SK-N-SH (cell line): ENCODE measurements at regions not wholly inside any gene's neighbourhood (a gene's known extent, or its start where the extent isn't known, plus 50 kb on each side); places are given as distances from the start of the nearest gene placed in this dataset.

Experiments used
- CTCF ChIA-PET: fragments of 300-600, 350-600 bp; formaldehyde crosslinking; extraction: SDS; loops from one replicate; lab custom pipeline; 2021; lab: Yijun Ruan, JAX
- POLR2A ChIA-PET: fragments of 350-600 bp; sonication (Branson Sonifier 250); formaldehyde crosslinking; extraction: SDS; loops from one replicate; lab custom pipeline; 2020; ENCODE audit warnings: antibody characterized with exemption, inconsistent platforms; lab: Yijun Ruan, JAX
- DNase-seq: peaks from one replicate; pipeline ENCODE4 v3.0.0; 2012
- H2AFZ ChIP-seq: fragments of 200-600 bp; sonication (generic); 2 replicates; pipeline ENCODE4 v1.8.1; 2016; ENCODE audit warnings: antibody characterized with exemption, mild to moderate bottlenecking, low read depth
- H3F3A ChIP-seq: fragments of 200-600 bp; sonication (generic); replicated peaks from 2 replicates; pipeline ENCODE3; 2016; ENCODE audit warnings: antibody characterized with exemption, mild to moderate bottlenecking; ENCODE audit not compliant: insufficient read depth
- H3K27ac ChIP-seq, 2 experiments: fragments of 200-500 bp in 1 of 2; fragments of 200-600 bp in 1 of 2; sonication (Bioruptor generic) in 1 of 2; sonication (generic), shearing (Covaris generic) in 1 of 2; 2 replicates each; pipeline versions ENCODE4 v1.5.1 to v1.6.1; 2014 to 2016; ENCODE audit warnings: low read depth in 2 of 2, inconsistent platforms in 1 of 2, low read length in 1 of 2, mild to moderate bottlenecking in 1 of 2, mixed read lengths in 1 of 2
- H3K27me3 ChIP-seq: fragments of 200-600 bp; sonication (generic), shearing (Covaris generic); 2 replicates; pipeline ENCODE4 v1.6.1; 2016; ENCODE audit warnings: mixed run types; ENCODE audit not compliant: insufficient read depth
- H3K36me3 ChIP-seq, 2 experiments: fragments of 200-500 bp in 1 of 2; fragments of 200-600 bp in 1 of 2; sonication (Bioruptor generic) in 1 of 2; sonication (generic) in 1 of 2; replicated peaks in 1 of 2; 2 replicates each; pipeline versions ENCODE3 to v1.5.1; 2014 to 2016; ENCODE audit warnings: low read length in 1 of 2, mild to moderate bottlenecking in 1 of 2; ENCODE audit not compliant: insufficient read depth in 2 of 2, control insufficient read depth in 1 of 2
- H3K4me1 ChIP-seq, 2 experiments: fragments of 200-500 bp in 1 of 2; fragments of 200-600 bp in 1 of 2; sonication (Bioruptor generic) in 1 of 2; sonication (generic), shearing (Covaris generic) in 1 of 2; 2 replicates each; pipeline versions ENCODE4 v1.5.1 to v1.6.1; 2014 to 2016; ENCODE audit warnings: low read depth in 1 of 2, low read length in 1 of 2, mixed run types in 1 of 2; ENCODE audit not compliant: insufficient read depth in 2 of 2, control insufficient read depth in 1 of 2
- H3K4me2 ChIP-seq: fragments of 200-600 bp; sonication (generic), shearing (Covaris generic); 2 replicates; pipeline ENCODE4 v1.6.1; 2017; ENCODE audit warnings: mixed run types
- H3K4me3 ChIP-seq, 2 experiments: fragments of 200-500 bp in 1 of 2; fragments of 200-600 bp in 1 of 2; sonication (Bioruptor generic) in 1 of 2; sonication (generic), shearing (Covaris generic) in 1 of 2; 2 replicates each; pipeline versions ENCODE4 v1.5.1 to v1.8.1; 2014 to 2016; ENCODE audit warnings: low read depth in 2 of 2, inconsistent platforms in 1 of 2, low read length in 1 of 2, mild to moderate bottlenecking in 1 of 2, mixed read lengths in 1 of 2, moderate library complexity in 1 of 2
- H3K79me2 ChIP-seq: fragments of 200-600 bp; sonication (generic); 2 replicates; pipeline ENCODE4 v1.8.1; 2017; ENCODE audit warnings: mild to moderate bottlenecking; ENCODE audit not compliant: insufficient read depth
- H3K9ac ChIP-seq: fragments of 200-600 bp; sonication (generic); 2 replicates; pipeline ENCODE4 v1.6.1; 2017; ENCODE audit warnings: mixed run types
- H3K9me2 ChIP-seq: fragments of 200-600 bp; sonication (generic); 2 replicates; pipeline ENCODE4 v1.6.1; 2017; ENCODE audit warnings: mixed run types
- H3K9me3 ChIP-seq: fragments of 200-600 bp; sonication (generic); 2 replicates; pipeline ENCODE4 v1.6.1; 2017; ENCODE audit warnings: mixed run types, mild to moderate bottlenecking, moderate library complexity
- H4K20me1 ChIP-seq: fragments of 200-600 bp; sonication (generic); 2 replicates; pipeline ENCODE4 v1.6.1; 2017; ENCODE audit warnings: mild to moderate bottlenecking, mixed run types; ENCODE audit not compliant: insufficient read depth
- CHD2 ChIP-seq: fragments of 150-350 bp; IDR thresholded peaks from 2 replicates; pipeline ENCODE4 v1.6.1; 2018; ENCODE audit warnings: low read length; ENCODE audit not compliant: partially characterized antibody
- EZH2phosphoT487 ChIP-seq: fragments of 200-600 bp; sonication (generic); IDR thresholded peaks from 2 replicates; pipeline ENCODE4 v1.6.1; 2017; ENCODE audit warnings: low read depth, mixed run types, mild to moderate bottlenecking, antibody characterized with exemption, moderate library complexity, borderline replicate concordance
- GABPA ChIP-seq: IDR thresholded peaks from 2 replicates; pipeline ENCODE4 v1.4.0; 2012; ENCODE audit warnings: low read depth, mild to moderate bottlenecking
- GATA2 ChIP-seq: sonication (generic); formaldehyde crosslinking; IDR thresholded peaks from 2 replicates; pipeline ENCODE4 v1.5.0; 2020; ENCODE audit warnings: mild to moderate bottlenecking, missing genetic modification reagents
- NRF1 ChIP-seq: IDR thresholded peaks from 2 replicates; pipeline ENCODE4 v1.6.1; 2012; ENCODE audit warnings: low read depth, mild to moderate bottlenecking, low read length
- SIN3A ChIP-seq: IDR thresholded peaks from 2 replicates; pipeline ENCODE4 v1.6.1; 2012; ENCODE audit warnings: low read depth, mild to moderate bottlenecking, low read length, moderate library complexity, borderline replicate concordance
- YY1 ChIP-seq: IDR thresholded peaks from 2 replicates; pipeline ENCODE4 v1.4.0; 2012; ENCODE audit warnings: low read depth, mild to moderate bottlenecking
- WGBS: methylation state at CpG from one replicate; pipeline ENCODE4 v1.1.6; 2017; ENCODE audit warnings: low lambda C conversion rate; 5-methylcytosine and 5-hydroxymethylcytosine counted together
- TF ChIP-seq, protein P1 (sequence below): fragments of 200-600 bp; sonication (generic); IDR thresholded peaks from 2 replicates; pipeline ENCODE4 v1.6.1; 2017; ENCODE audit warnings: antibody characterized with exemption, mild to moderate bottlenecking, moderate library complexity
- TF ChIP-seq, protein P2 (sequence below): IDR thresholded peaks from 2 replicates; pipeline ENCODE4 v1.6.1; 2012; ENCODE audit warnings: mild to moderate bottlenecking, low read depth, low read length, moderate library complexity
- TF ChIP-seq, protein P3 (sequence below): fragments of 150-350 bp; IDR thresholded peaks from 2 replicates; pipeline ENCODE4 v1.6.1; 2017; ENCODE audit warnings: antibody characterized with exemption, low read length, low read depth, borderline replicate concordance
- TF ChIP-seq, protein P4 (sequence below): IDR thresholded peaks from 2 replicates; pipeline ENCODE4; 2012
- TF ChIP-seq, protein P5 (sequence below): IDR thresholded peaks from 2 replicates; pipeline ENCODE4 v1.4.0; 2012; ENCODE audit warnings: low read depth
- TF ChIP-seq, protein P6 (sequence below): IDR thresholded peaks from 2 replicates; pipeline ENCODE4 v1.4.0; 2012; ENCODE audit warnings: low read depth, borderline replicate concordance

DNA sequence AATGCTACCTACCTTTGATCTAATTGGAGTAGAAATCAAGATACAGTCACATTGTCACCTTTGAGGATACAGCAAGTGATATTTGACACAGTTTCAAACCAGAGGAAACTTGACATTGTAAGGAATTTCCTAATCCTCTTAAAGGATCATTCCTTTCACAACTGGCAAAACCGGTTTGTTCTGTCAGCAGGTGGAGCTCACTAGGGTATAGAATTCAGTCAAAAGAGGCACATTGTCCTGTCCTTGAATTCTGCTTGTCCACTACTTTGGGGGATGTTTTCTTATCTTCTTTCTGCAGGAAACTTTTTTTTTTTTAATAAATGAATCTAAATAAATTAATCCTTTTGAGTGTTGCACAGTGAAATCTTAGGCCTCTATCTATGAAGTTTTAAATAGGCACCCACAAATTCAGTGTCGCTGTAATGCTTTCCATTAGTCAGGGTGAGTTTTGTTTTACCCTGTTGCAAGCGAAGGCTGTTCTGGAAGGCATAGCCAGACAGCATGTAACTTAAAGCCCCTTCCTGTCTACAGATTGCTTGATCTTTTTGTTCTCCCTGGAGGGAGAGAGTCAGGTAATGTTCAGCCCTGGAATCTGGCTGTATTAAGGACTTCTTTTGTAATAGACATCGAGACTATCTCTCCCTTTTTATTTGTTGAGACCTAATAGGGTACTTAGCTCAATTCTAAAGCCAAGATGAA is 285.0 kb upstream of the RGS6 start:
- H3K36me3 ChIP-seq: peaks cover 2 to 19% of the 10 kb centered on the region in 2 experiments
- TF ChIP-seq, protein P1, sequence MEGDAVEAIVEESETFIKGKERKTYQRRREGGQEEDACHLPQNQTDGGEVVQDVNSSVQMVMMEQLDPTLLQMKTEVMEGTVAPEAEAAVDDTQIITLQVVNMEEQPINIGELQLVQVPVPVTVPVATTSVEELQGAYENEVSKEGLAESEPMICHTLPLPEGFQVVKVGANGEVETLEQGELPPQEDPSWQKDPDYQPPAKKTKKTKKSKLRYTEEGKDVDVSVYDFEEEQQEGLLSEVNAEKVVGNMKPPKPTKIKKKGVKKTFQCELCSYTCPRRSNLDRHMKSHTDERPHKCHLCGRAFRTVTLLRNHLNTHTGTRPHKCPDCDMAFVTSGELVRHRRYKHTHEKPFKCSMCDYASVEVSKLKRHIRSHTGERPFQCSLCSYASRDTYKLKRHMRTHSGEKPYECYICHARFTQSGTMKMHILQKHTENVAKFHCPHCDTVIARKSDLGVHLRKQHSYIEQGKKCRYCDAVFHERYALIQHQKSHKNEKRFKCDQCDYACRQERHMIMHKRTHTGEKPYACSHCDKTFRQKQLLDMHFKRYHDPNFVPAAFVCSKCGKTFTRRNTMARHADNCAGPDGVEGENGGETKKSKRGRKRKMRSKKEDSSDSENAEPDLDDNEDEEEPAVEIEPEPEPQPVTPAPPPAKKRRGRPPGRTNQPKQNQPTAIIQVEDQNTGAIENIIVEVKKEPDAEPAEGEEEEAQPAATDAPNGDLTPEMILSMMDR: no peak
- TF ChIP-seq, protein P2, sequence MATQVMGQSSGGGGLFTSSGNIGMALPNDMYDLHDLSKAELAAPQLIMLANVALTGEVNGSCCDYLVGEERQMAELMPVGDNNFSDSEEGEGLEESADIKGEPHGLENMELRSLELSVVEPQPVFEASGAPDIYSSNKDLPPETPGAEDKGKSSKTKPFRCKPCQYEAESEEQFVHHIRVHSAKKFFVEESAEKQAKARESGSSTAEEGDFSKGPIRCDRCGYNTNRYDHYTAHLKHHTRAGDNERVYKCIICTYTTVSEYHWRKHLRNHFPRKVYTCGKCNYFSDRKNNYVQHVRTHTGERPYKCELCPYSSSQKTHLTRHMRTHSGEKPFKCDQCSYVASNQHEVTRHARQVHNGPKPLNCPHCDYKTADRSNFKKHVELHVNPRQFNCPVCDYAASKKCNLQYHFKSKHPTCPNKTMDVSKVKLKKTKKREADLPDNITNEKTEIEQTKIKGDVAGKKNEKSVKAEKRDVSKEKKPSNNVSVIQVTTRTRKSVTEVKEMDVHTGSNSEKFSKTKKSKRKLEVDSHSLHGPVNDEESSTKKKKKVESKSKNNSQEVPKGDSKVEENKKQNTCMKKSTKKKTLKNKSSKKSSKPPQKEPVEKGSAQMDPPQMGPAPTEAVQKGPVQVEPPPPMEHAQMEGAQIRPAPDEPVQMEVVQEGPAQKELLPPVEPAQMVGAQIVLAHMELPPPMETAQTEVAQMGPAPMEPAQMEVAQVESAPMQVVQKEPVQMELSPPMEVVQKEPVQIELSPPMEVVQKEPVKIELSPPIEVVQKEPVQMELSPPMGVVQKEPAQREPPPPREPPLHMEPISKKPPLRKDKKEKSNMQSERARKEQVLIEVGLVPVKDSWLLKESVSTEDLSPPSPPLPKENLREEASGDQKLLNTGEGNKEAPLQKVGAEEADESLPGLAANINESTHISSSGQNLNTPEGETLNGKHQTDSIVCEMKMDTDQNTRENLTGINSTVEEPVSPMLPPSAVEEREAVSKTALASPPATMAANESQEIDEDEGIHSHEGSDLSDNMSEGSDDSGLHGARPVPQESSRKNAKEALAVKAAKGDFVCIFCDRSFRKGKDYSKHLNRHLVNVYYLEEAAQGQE: no peak
- TF ChIP-seq EZH2phosphoT487: no peak
- TF ChIP-seq, all 33 proteins: peak for 0
- Histone ChIP-seq H3K9me2 (no peaks in the 10 kb centered on the region), H3K4me3 (no peak overlapping the region), H3F3A (peaks cover 19% of the 10 kb centered on the region), H4K20me1 (no peaks in the 10 kb centered on the region), H3K4me2 (no peak overlapping the region), H2AFZ (no peak overlapping the region), H3K27ac (no peak overlapping the region), H3K27me3 (no peaks in the 10 kb centered on the region), H3K9ac (no peak overlapping the region), H3K4me1 (peaks cover 13 to 29% of the 10 kb centered on the region in 2 experiments), H3K79me2 (peaks cover 13% of the 10 kb centered on the region; the same call in 1 of the 2 replicates), H3K9me3 (peaks cover 3% of the 10 kb centered on the region; the same call in 1 of the 2 replicates)
- DNase-seq: no peak
- CTCF ChIA-PET: interaction anchor here (0.7 kb wide), 1 partner anchor 319 kb away, joined by 3 read pairs; no protein-coding TSS in a partner anchor
- POLR2A ChIA-PET: interaction anchor here (0.7 kb wide), 1 partner anchor 255 kb away, joined by 3 read pairs; no protein-coding TSS in a partner anchor
- 93% methylated on average over 4 of the region's 4 CpGs for WGBS

DNA sequence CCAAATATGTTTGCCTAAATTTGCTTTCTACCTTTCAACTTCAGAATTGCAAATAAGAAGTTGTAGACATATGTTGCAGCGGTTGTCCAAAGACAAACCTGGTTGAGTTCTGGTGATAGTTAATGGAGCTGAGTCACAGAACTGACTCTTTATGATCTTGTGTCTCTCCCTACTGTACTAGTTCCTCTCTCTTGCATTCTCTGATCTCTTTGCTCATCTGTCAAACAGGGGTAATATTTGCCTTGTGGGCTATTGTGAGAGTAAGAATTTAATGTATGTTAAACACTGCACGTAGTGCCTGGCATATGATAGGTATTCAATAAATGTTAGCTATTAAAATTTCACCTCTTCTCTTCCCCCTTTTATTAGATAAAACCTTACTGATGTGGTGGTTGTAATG is 283.5 kb upstream of the RGS6 start:
- Histone ChIP-seq H3K36me3 (peaks cover 4 to 27% of the 10 kb centered on the region in 2 experiments), H3K79me2 (peaks cover 17% of the 10 kb centered on the region; the same call in 1 of the 2 replicates), H3K9me2 (no peaks in the 10 kb centered on the region), H4K20me1 (no peaks in the 10 kb centered on the region), H3K27ac (no peak overlapping the region), H3K9ac (no peak overlapping the region), H2AFZ (no peak overlapping the region), H3K27me3 (no peaks in the 10 kb centered on the region), H3F3A (peaks cover 22% of the 10 kb centered on the region), H3K4me3 (no peak overlapping the region), H3K4me2 (no peak overlapping the region), H3K4me1 (peaks cover 13 to 29% of the 10 kb centered on the region in 2 experiments), H3K9me3 (peaks cover 12% of the 10 kb centered on the region; the same call in 1 of the 2 replicates)
- TF ChIP-seq SIN3A: no peak
- TF ChIP-seq, protein P3, sequence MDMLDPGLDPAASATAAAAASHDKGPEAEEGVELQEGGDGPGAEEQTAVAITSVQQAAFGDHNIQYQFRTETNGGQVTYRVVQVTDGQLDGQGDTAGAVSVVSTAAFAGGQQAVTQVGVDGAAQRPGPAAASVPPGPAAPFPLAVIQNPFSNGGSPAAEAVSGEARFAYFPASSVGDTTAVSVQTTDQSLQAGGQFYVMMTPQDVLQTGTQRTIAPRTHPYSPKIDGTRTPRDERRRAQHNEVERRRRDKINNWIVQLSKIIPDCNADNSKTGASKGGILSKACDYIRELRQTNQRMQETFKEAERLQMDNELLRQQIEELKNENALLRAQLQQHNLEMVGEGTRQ: no peak
- no peak for TF ChIP-seq GABPA
- TF ChIP-seq EZH2phosphoT487: no peak
- no peak for TF ChIP-seq CHD2
- TF ChIP-seq NRF1: no peak
- no peak for TF ChIP-seq YY1
- TF ChIP-seq, protein P4, sequence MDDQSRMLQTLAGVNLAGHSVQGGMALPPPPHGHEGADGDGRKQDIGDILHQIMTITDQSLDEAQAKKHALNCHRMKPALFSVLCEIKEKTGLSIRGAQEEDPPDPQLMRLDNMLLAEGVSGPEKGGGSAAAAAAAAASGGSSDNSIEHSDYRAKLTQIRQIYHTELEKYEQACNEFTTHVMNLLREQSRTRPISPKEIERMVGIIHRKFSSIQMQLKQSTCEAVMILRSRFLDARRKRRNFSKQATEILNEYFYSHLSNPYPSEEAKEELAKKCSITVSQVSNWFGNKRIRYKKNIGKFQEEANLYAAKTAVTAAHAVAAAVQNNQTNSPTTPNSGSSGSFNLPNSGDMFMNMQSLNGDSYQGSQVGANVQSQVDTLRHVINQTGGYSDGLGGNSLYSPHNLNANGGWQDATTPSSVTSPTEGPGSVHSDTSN: no peak
- TF ChIP-seq, protein P5, sequence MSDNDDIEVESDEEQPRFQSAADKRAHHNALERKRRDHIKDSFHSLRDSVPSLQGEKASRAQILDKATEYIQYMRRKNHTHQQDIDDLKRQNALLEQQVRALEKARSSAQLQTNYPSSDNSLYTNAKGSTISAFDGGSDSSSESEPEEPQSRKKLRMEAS: no peak
- TF ChIP-seq GATA2: no peak
- TF ChIP-seq, protein P6, sequence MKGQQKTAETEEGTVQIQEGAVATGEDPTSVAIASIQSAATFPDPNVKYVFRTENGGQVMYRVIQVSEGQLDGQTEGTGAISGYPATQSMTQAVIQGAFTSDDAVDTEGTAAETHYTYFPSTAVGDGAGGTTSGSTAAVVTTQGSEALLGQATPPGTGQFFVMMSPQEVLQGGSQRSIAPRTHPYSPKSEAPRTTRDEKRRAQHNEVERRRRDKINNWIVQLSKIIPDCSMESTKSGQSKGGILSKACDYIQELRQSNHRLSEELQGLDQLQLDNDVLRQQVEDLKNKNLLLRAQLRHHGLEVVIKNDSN: no peak
- ChIA-PET POLR2A (interaction anchor here (0.6 kb wide), 1 partner anchor 19 kb away, joined by 3 read pairs; no protein-coding TSS in a partner anchor), CTCF (interaction anchor here (1.1 kb wide), 1 partner anchor 105 kb away, joined by 3 read pairs; no protein-coding TSS in a partner anchor)
- 86% methylated on average over 2 of the region's 2 CpGs for WGBS
- DNase-seq: no peak
